ENCODE measurements at regions not wholly inside any gene's neighbourhood (a gene's known extent, or its start where the extent isn't known, plus 50 kb on each side); places are given as distances from the start of the nearest gene placed in this dataset.

GRCh38 chr1:103327054-103327719 lies 198.3 kb upstream of the RNPC3 start:
- TF ChIP-seq CTCF (IDR thresholded peaks at IDR 0.05) (no peak), EP300 (IDR thresholded peaks at IDR 0.05) (no peak), POLR2A (IDR thresholded peaks at IDR 0.05) (no peak)

All from tibial nerve (tissue), 4 donors.